DMS79 treated with DMSO at 0.1 percent for 48 hours (cell line): ENCODE measurements at regions not wholly inside any gene's neighbourhood (a gene's known extent, or its start where the extent isn't known, plus 50 kb on each side); places are given as distances from the start of the nearest gene placed in this dataset.
"Not testable (repeated sequence)": the region's sequence is repeated elsewhere in the genome, so short reads cannot be mapped to it uniquely, and the experiment has no call there.

Source experiments
- DNase-seq: peaks from one replicate; lab custom pipeline; 2025; lab: John Stamatoyannopoulos, UW

GRCh38 chr6:66134021-66134420, 427.0 kb upstream of the EYS start:
- DNase-seq = no peak

GRCh38 chr6:66128656-66129055, 421.6 kb upstream of the EYS start:
- no peak for DNase-seq

- DNase-seq = no peak
Observed at GRCh38 chr6:66128243-66128642, 421.2 kb upstream of the EYS start.

- DNase-seq = no peak
Observed at GRCh38 chr6:66127061-66127460, 420.0 kb upstream of the EYS start.

GRCh38 chr6:66126358-66126757, 419.3 kb upstream of the EYS start:
- no peak for DNase-seq

GRCh38 chr6:66103954-66104353, 396.9 kb upstream of the EYS start:
- no peak for DNase-seq

- no peak for DNase-seq
Observed at GRCh38 chr6:66103354-66103753, 396.3 kb upstream of the EYS start.

GRCh38 chr6:66096679-66097078, 389.7 kb upstream of the EYS start:
- DNase-seq = no peak

- DNase-seq = no peak
Observed at GRCh38 chr6:66094615-66095014, 387.6 kb upstream of the EYS start.

GRCh38 chr6:66092306-66092705, 385.3 kb upstream of the EYS start:
- not testable (repeated sequence) for DNase-seq

- no peak for DNase-seq
Observed at GRCh38 chr6:66086532-66086931, 379.5 kb upstream of the EYS start.

GRCh38 chr6:66082914-66083313, 375.9 kb upstream of the EYS start:
- no peak for DNase-seq

GRCh38 chr6:66068907-66069306, 361.9 kb upstream of the EYS start:
- DNase-seq = no peak

- no peak for DNase-seq
Observed at GRCh38 chr6:66068033-66068432, 361.0 kb upstream of the EYS start.

- DNase-seq = no peak
Observed at GRCh38 chr6:66065313-66065712, 358.3 kb upstream of the EYS start.

- no peak for DNase-seq
Observed at GRCh38 chr6:66057034-66057433, 350.0 kb upstream of the EYS start.

- DNase-seq = no peak
Observed at GRCh38 chr6:66054967-66055366, 347.9 kb upstream of the EYS start.

GRCh38 chr6:66051812-66052211, 344.8 kb upstream of the EYS start:
- DNase-seq = no peak

- DNase-seq = no peak
Observed at GRCh38 chr6:66048684-66049474, 341.9 kb upstream of the EYS start.

GRCh38 chr6:66032626-66033025, 325.6 kb upstream of the EYS start:
- DNase-seq = no peak

GRCh38 chr6:66029391-66029790, 322.4 kb upstream of the EYS start:
- DNase-seq = no peak

- no peak for DNase-seq
Observed at GRCh38 chr6:65999288-65999791, 292.3 kb upstream of the EYS start.

- DNase-seq = no peak
Observed at GRCh38 chr6:65998544-65998943, 291.5 kb upstream of the EYS start.

GRCh38 chr6:65997539-65997938, 290.5 kb upstream of the EYS start:
- DNase-seq = no peak
